ENCODE measurements at regions not wholly inside any gene's neighbourhood (a gene's known extent, or its start where the extent isn't known, plus 50 kb on each side); places are given as distances from the start of the nearest gene placed in this dataset.
"Not testable (repeated sequence)": the region's sequence is repeated elsewhere in the genome, so short reads cannot be mapped to it uniquely, and the experiment has no call there.

DNA sequence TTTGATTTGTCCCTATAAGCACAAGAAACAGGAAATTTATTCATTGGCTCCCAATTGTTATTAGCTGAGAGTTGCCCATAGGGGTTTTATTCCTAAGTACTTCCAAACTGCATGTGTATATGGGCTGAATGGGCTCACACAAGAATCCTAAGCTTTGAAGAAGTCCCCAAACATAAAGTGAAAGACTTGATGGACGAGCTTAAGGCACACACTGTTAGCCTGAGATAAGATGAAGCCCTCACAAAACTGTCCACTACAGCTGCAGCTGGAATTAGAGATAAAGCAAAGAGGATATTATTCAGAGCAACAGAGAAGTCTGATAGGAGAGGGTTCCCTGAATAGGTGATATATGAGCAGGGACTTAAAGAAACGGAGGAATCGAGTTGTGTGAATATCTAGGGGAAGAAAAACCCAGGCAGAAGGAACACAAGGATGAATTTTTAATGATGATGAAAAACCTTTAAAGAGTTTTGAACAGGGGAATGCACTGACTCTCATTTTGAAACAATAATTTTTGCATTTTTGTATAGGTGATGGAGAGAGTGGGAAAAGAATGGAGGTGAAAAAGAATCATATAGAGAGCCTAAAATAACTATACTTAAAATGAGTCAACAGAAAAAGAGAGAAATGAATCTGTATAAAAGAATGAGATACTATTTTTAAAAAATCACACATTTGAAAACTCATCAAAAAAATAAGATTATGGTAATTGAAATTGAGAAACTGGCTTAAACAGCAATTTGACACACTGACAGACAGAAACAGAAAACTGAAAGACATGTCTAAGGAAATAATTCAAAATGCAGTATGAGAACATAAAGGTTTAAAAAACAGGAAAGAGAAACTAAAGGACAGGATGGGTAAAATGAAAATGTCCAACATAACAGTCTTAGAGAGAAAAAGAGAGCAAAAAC lies 133.6 kb upstream of the POGK start:
- no peaks in the 10 kb centered on the region for H3K9me3 ChIP-seq (ENCODE audit: control insufficient read depth, low read length)
- 73 to 94% methylated on average over 2 of the region's 3 CpGs for WGBS, 2 experiments (ENCODE audit: insufficient coverage in 2 of 2)
- H3K4me3 ChIP-seq (ENCODE audit: extremely low read depth, insufficient read depth, low read length, poor library complexity, severe bottlenecking): no peak overlapping the region
- H3K4me1 ChIP-seq (ENCODE audit: control insufficient read depth, insufficient read depth, low read length, poor library complexity, severe bottlenecking): peaks cover 6% of the 10 kb centered on the region
- H3K36me3 ChIP-seq (ENCODE audit: control insufficient read depth, insufficient read depth, low read length): no peaks in the 10 kb centered on the region
- peak overlapping the region; percentile 33 for H3K27ac ChIP-seq (ENCODE audit: low read depth, low read length, severe bottlenecking)

GRCh38 chr1:166716620-166717019 lies 122.7 kb upstream of the POGK start:
- H3K4me3 ChIP-seq (ENCODE audit: extremely low read depth, insufficient read depth, low read length, poor library complexity, severe bottlenecking): no peak overlapping the region
- H3K27ac ChIP-seq (ENCODE audit: low read depth, low read length, severe bottlenecking): no peak overlapping the region
- H3K36me3 ChIP-seq (ENCODE audit: control insufficient read depth, insufficient read depth, low read length): no peaks in the 10 kb centered on the region
- peaks cover 13% of the 10 kb centered on the region for H3K9me3 ChIP-seq (ENCODE audit: control insufficient read depth, low read length)
- no peaks in the 10 kb centered on the region for H3K4me1 ChIP-seq (ENCODE audit: control insufficient read depth, insufficient read depth, low read length, poor library complexity, severe bottlenecking)

DNA sequence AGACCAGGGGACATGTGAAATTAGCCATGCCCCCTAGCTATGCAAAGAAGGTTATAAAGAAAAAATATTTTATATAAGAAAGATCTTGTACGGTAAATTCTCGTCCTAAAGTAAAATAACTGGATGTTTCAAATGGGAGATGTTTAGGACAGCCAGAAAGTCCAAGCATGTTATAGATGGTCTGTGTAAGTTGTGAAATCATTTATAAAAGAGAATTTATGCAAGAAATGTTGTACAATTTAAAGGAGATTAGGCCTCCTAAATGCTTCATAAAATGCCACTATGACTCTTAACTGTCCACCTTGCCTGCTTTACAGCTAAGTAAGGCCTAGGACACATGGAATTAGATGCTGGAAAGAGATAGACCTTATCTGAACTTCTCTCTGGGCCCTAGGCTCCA lies 118.1 kb upstream of the POGK start:
- Histone ChIP-seq H3K4me1 (ENCODE audit: control insufficient read depth, insufficient read depth, low read length, poor library complexity, severe bottlenecking) (no peaks in the 10 kb centered on the region), H3K9me3 (ENCODE audit: control insufficient read depth, low read length) (peaks cover 20% of the 10 kb centered on the region), H3K27ac (ENCODE audit: low read depth, low read length, severe bottlenecking) (no peak overlapping the region), H3K36me3 (ENCODE audit: control insufficient read depth, insufficient read depth, low read length) (no peaks in the 10 kb centered on the region), H3K4me3 (ENCODE audit: extremely low read depth, insufficient read depth, low read length, poor library complexity, severe bottlenecking) (no peak overlapping the region)
- 50% methylated on average over 2 of the region's 2 CpGs; no CpG with 5 or more reads in 1 of the 2 experiments for WGBS, 2 experiments (ENCODE audit: insufficient coverage in 2 of 2)

DNA sequence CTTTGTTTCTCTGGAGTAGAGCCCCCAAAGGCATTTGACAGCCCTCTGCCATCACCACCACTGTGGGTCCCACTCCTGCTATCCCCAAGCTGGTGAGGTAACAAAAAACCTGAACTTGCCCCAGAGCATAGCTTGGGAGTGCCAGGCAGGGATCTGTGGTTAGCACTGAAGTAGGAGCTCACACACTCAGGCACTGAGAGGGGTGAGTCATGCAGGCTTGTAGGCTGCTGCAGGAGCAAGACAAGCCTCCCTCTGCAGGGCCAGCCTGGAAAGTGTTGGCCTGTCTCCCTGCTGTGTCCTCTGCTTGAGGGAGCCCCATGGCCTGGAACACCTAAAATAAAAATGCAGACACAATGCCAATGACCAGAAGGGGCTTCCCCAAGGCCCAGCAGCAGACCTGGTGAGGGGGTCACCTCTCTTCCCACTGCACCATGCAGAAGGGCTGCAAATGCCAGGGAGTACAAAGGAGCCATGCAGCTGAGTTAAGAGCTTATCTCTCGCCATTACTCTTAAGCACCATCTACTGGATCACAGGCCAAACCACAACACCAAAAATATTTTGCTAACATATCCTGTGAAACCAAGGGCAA lies 108.9 kb upstream of the POGK start:
- 57 to 100% methylated on average over 1 of the region's 1 CpG for WGBS, 2 experiments (ENCODE audit: insufficient coverage in 2 of 2)
- no peak overlapping the region for H3K27ac ChIP-seq (ENCODE audit: low read depth, low read length, severe bottlenecking)
- no peaks in the 10 kb centered on the region for H3K36me3 ChIP-seq (ENCODE audit: control insufficient read depth, insufficient read depth, low read length)
- H3K9me3 ChIP-seq (ENCODE audit: control insufficient read depth, low read length): peaks cover 3% of the 10 kb centered on the region
- no peaks in the 10 kb centered on the region for H3K4me1 ChIP-seq (ENCODE audit: control insufficient read depth, insufficient read depth, low read length, poor library complexity, severe bottlenecking)
- H3K4me3 ChIP-seq (ENCODE audit: extremely low read depth, insufficient read depth, low read length, poor library complexity, severe bottlenecking): no peak overlapping the region

DNA sequence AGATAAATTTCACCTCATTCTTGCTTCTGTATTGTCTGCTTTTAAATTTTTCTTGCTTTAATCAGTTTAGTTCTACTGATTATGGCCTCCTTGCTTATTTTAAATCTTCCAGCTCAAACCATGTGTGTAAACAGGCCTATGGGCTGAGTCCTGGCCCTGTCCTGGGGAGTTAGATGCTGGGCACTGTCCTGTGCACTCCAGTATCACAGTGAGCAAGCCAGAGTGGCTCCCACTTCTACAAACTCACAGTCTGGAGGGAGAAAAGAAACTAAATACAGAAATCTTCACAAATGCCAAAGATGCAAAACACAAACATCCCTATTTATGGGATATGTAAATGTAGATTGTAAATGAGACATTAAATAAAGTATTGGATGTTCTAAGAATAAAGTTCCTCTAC lies 101.1 kb upstream of the POGK start:
- H3K4me3 ChIP-seq (ENCODE audit: extremely low read depth, insufficient read depth, low read length, poor library complexity, severe bottlenecking): no peak overlapping the region
- no peaks in the 10 kb centered on the region for H3K36me3 ChIP-seq (ENCODE audit: control insufficient read depth, insufficient read depth, low read length)
- no peak overlapping the region for H3K27ac ChIP-seq (ENCODE audit: low read depth, low read length, severe bottlenecking)
- no peaks in the 10 kb centered on the region for H3K9me3 ChIP-seq (ENCODE audit: control insufficient read depth, low read length)
- H3K4me1 ChIP-seq (ENCODE audit: control insufficient read depth, insufficient read depth, low read length, poor library complexity, severe bottlenecking): no peaks in the 10 kb centered on the region

- no peak overlapping the region for H3K27ac ChIP-seq (ENCODE audit: low read depth, low read length, severe bottlenecking)
- no CpG with 5 or more reads among the region's 2 CpGs for WGBS, 2 experiments (ENCODE audit: insufficient coverage in 2 of 2)
- no peaks in the 10 kb centered on the region for H3K36me3 ChIP-seq (ENCODE audit: control insufficient read depth, insufficient read depth, low read length)
- no peaks in the 10 kb centered on the region for H3K4me1 ChIP-seq (ENCODE audit: control insufficient read depth, insufficient read depth, low read length, poor library complexity, severe bottlenecking)
- no peak overlapping the region for H3K4me3 ChIP-seq (ENCODE audit: extremely low read depth, insufficient read depth, low read length, poor library complexity, severe bottlenecking)
- H3K9me3 ChIP-seq (ENCODE audit: control insufficient read depth, low read length): no peaks in the 10 kb centered on the region
Observed at GRCh38 chr1:166738873-166739272, 100.4 kb upstream of the POGK start.

- Histone ChIP-seq H3K4me1 (ENCODE audit: control insufficient read depth, insufficient read depth, low read length, poor library complexity, severe bottlenecking) (no peaks in the 10 kb centered on the region), H3K36me3 (ENCODE audit: control insufficient read depth, insufficient read depth, low read length) (no peaks in the 10 kb centered on the region), H3K4me3 (ENCODE audit: extremely low read depth, insufficient read depth, low read length, poor library complexity, severe bottlenecking) (no peak overlapping the region), H3K9me3 (ENCODE audit: control insufficient read depth, low read length) (peaks cover 7% of the 10 kb centered on the region), H3K27ac (ENCODE audit: low read depth, low read length, severe bottlenecking) (no peak overlapping the region)
- WGBS, 2 experiments (ENCODE audit: insufficient coverage in 2 of 2): 100% methylated on average over 1 of the region's 3 CpGs
Observed at GRCh38 chr1:166740668-166741276, 98.5 kb upstream of the POGK start.

- Histone ChIP-seq H3K4me3 (ENCODE audit: extremely low read depth, insufficient read depth, low read length, poor library complexity, severe bottlenecking) (no peak overlapping the region), H3K9me3 (ENCODE audit: control insufficient read depth, low read length) (no peaks in the 10 kb centered on the region), H3K27ac (ENCODE audit: low read depth, low read length, severe bottlenecking) (no peak overlapping the region), H3K4me1 (ENCODE audit: control insufficient read depth, insufficient read depth, low read length, poor library complexity, severe bottlenecking) (no peaks in the 10 kb centered on the region), H3K36me3 (ENCODE audit: control insufficient read depth, insufficient read depth, low read length) (no peaks in the 10 kb centered on the region)
- WGBS, 2 experiments (ENCODE audit: insufficient coverage in 2 of 2): no CpG with 5 or more reads among the region's 1 CpG
Observed at GRCh38 chr1:166763318-166763717, 76.0 kb upstream of the POGK start.

DNA sequence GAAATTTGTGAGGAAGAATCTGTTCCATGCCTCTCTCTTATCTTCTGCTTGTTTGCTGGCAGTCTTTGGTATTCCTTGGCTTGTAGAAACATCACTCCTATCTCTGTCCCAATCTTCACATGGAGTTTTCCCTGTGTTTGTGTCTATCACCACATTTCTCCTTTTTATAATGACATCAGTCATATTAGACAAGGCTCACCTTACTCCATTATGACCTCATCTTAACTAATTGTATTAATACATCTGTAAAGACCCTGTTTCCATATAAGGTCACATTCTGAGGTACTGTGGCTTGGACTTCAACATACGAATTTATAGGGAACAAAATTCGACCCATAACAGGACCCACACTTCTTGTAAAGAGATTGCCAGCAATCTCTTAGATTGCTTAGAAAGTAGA lies 72.3 kb upstream of the POGK start:
- no peaks in the 10 kb centered on the region for H3K36me3 ChIP-seq (ENCODE audit: control insufficient read depth, insufficient read depth, low read length)
- H3K27ac ChIP-seq (ENCODE audit: low read depth, low read length, severe bottlenecking): no peak overlapping the region
- no peaks in the 10 kb centered on the region for H3K4me1 ChIP-seq (ENCODE audit: control insufficient read depth, insufficient read depth, low read length, poor library complexity, severe bottlenecking)
- no peak overlapping the region for H3K4me3 ChIP-seq (ENCODE audit: extremely low read depth, insufficient read depth, low read length, poor library complexity, severe bottlenecking)
- 82 to 92% methylated on average over 2 of the region's 2 CpGs for WGBS, 2 experiments (ENCODE audit: insufficient coverage in 2 of 2)
- H3K9me3 ChIP-seq (ENCODE audit: control insufficient read depth, low read length): peaks cover 7% of the 10 kb centered on the region

DNA sequence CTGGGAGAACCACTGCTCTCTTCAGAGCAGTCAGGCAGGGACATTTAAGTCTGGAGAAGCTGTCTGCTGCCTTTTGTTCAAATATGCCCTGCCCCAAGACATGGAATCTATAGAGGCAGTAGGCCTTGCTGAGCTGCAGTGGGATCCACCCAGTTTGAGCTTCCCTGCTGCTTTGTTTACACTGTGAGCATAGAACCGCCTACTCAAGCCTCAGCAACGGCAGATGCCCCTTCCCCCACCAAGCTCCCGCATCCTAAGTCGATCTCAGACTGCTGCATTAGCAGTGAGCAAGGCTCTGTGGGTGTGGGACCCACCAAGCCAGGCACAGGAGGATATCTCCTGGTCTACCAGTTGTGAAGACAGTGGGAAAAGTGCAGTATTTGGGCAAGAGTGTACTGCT lies 54.6 kb upstream of the POGK start:
- H3K36me3 ChIP-seq (ENCODE audit: control insufficient read depth, insufficient read depth, low read length); H3K9me3 ChIP-seq (ENCODE audit: control insufficient read depth, low read length); H3K4me3 ChIP-seq (ENCODE audit: extremely low read depth, insufficient read depth, low read length, poor library complexity, severe bottlenecking); H3K4me1 ChIP-seq (ENCODE audit: control insufficient read depth, insufficient read depth, low read length, poor library complexity, severe bottlenecking); H3K27ac ChIP-seq (ENCODE audit: low read depth, low read length, severe bottlenecking): not testable (repeated sequence)
- 40% methylated on average over 2 of the region's 4 CpGs; no CpG with 5 or more reads in 1 of the 2 experiments for WGBS, 2 experiments (ENCODE audit: insufficient coverage in 2 of 2)

DNA sequence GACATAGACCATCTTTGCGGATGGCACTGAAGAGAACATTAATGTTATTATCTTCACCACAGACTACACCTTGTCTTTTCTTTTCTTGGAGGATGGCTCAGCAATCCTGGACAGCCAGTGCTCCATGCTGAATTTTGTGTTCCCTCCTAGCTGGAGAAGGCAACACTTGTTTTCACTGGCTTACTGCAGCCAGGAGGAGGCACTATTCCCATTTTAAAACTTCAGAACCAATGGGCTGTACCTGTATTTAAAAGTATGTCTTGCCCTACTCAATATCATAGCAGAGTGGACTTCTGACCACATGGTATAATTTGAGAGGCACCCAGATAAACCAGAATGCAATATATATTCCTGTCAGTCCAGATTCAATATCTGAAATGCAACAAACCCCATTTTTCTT lies 53.3 kb upstream of the POGK start:
- Histone ChIP-seq H3K9me3 (ENCODE audit: control insufficient read depth, low read length) (no peaks in the 10 kb centered on the region), H3K4me3 (ENCODE audit: extremely low read depth, insufficient read depth, low read length, poor library complexity, severe bottlenecking) (no peak overlapping the region), H3K36me3 (ENCODE audit: control insufficient read depth, insufficient read depth, low read length) (no peaks in the 10 kb centered on the region), H3K27ac (ENCODE audit: low read depth, low read length, severe bottlenecking) (no peak overlapping the region), H3K4me1 (ENCODE audit: control insufficient read depth, insufficient read depth, low read length, poor library complexity, severe bottlenecking) (no peaks in the 10 kb centered on the region)
- WGBS, 2 experiments (ENCODE audit: insufficient coverage in 2 of 2): 100% methylated on average over 1 of the region's 1 CpG; no CpG with 5 or more reads in 1 of the 2 experiments

Data from mesodermal cell (in vitro differentiated cells).